GM23248 (cell line): ENCODE measurements at regions not wholly inside any gene's neighbourhood (a gene's known extent, or its start where the extent isn't known, plus 50 kb on each side); places are given as distances from the start of the nearest gene placed in this dataset.

Experiments
- DNase-seq: peaks from one replicate; pipeline ENCODE4 v3.0.0-alpha.2; 2015
- H2AFZ ChIP-seq: fragments of 200-600 bp; sonication (generic); 2 replicates; pipeline ENCODE4 v1.6.1; 2016; ENCODE audit warnings: antibody characterized with exemption
- H3F3A ChIP-seq: fragments of 200-600 bp; sonication (generic); 2 replicates; pipeline ENCODE4 v1.6.1; 2016; ENCODE audit warnings: mild to moderate bottlenecking, antibody characterized with exemption, mixed run types; ENCODE audit not compliant: insufficient read depth
- H3K27ac ChIP-seq: fragments of 200-600 bp; sonication (generic); 2 replicates; pipeline ENCODE4 v1.5.1; 2016; ENCODE audit warnings: mild to moderate bottlenecking
- H3K27me3 ChIP-seq: fragments of 200-600 bp; sonication (generic); replicated peaks from 2 replicates; pipeline ENCODE4 v1.6.1; 2016; ENCODE audit warnings: mild to moderate bottlenecking; ENCODE audit not compliant: insufficient read depth
- H3K36me3 ChIP-seq: fragments of 200-600 bp; sonication (generic); 2 replicates; pipeline ENCODE4 v1.6.1; 2016; ENCODE audit warnings: low read depth, mild to moderate bottlenecking
- H3K4me1 ChIP-seq: fragments of 200-600 bp; sonication (generic); 2 replicates; pipeline ENCODE4 v1.6.1; 2016; ENCODE audit warnings: mild to moderate bottlenecking; ENCODE audit not compliant: insufficient read depth
- H3K4me2 ChIP-seq: fragments of 200-600 bp; sonication (generic); one replicate; pipeline ENCODE4 v1.6.1; 2016; ENCODE audit warnings: mild to moderate bottlenecking; ENCODE audit not compliant: unreplicated experiment
- H3K4me3 ChIP-seq: fragments of 200-600 bp; sonication (generic); 2 replicates; pipeline ENCODE4 v1.5.1; 2016; ENCODE audit warnings: mild to moderate bottlenecking
- H3K79me2 ChIP-seq: fragments of 200-600 bp; sonication (generic); 2 replicates; pipeline ENCODE4 v1.6.1; 2016; ENCODE audit warnings: mild to moderate bottlenecking; ENCODE audit not compliant: insufficient read depth
- H3K9ac ChIP-seq: fragments of 200-600 bp; sonication (generic); 2 replicates; pipeline ENCODE4 v1.6.1; 2016; ENCODE audit warnings: mild to moderate bottlenecking
- H3K9me2 ChIP-seq: fragments of 200-600 bp; sonication (generic); 2 replicates; pipeline ENCODE4 v1.6.1; 2016; ENCODE audit warnings: mixed run types, mild to moderate bottlenecking, moderate library complexity; ENCODE audit not compliant: insufficient read depth
- H3K9me3 ChIP-seq: fragments of 200-600 bp; sonication (generic); one replicate; pipeline ENCODE4 v1.6.1; 2017; ENCODE audit warnings: low read depth
- H4K20me1 ChIP-seq: fragments of 200-600 bp; sonication (generic); 2 replicates; pipeline ENCODE4 v1.6.0; 2016; ENCODE audit not compliant: insufficient read depth
- EZH2 ChIP-seq: fragments of 200-600 bp; sonication (generic); IDR thresholded peaks from 2 replicates; pipeline ENCODE4 v1.6.1; 2018; ENCODE audit warnings: antibody characterized with exemption, mild to moderate bottlenecking; ENCODE audit not compliant: insufficient read depth, poor library complexity, severe bottlenecking
- EZH2phosphoT487 ChIP-seq: fragments of 200-600 bp; sonication (generic); IDR thresholded peaks from 2 replicates; pipeline ENCODE4 v1.6.1; 2018; ENCODE audit warnings: antibody characterized with exemption, moderate library complexity, mild to moderate bottlenecking, low read depth; ENCODE audit not compliant: insufficient read depth
- WGBS, 2 experiments: methylation state at CpG; one replicate each; pipeline ENCODE4 v1.1.6; 2015 to 2017; ENCODE audit warnings: low lambda C conversion rate in 2 of 2, low coverage in 1 of 2; ENCODE audit errors: missing lambda C conversion rate in 2 of 2; 5-methylcytosine and 5-hydroxymethylcytosine counted together
- in situ Hi-C: fragments of 300-500 bp; cut with MboI; formaldehyde crosslinking; loops from 2 replicates; pipeline ENCODE4 v1.15.0; 2020

GRCh38 chr13:57784633-57785032 is 153.1 kb downstream of the PCDH17 start:
- Histone ChIP-seq H3K9me3 (no peaks in the 10 kb centered on the region), H3K9ac (no peak overlapping the region), H3K4me2 (no peak overlapping the region), H3K9me2 (no peaks in the 10 kb centered on the region), H4K20me1 (no peaks in the 10 kb centered on the region), H3K27ac (no peak overlapping the region), H3K36me3 (no peaks in the 10 kb centered on the region), H3K79me2 (no peaks in the 10 kb centered on the region), H3K4me3 (no peak overlapping the region), H3K4me1 (no peaks in the 10 kb centered on the region), H3F3A (no peaks in the 10 kb centered on the region), H2AFZ (no peak overlapping the region), H3K27me3 (no peaks in the 10 kb centered on the region)
- no peak for DNase-seq
- in situ Hi-C loops: no loop called here
- TF ChIP-seq EZH2phosphoT487: no peak
- TF ChIP-seq EZH2: no peak
- WGBS, 2 experiments: 17 to 21% methylated on average over 3 of the region's 3 CpGs

- H3K4me2 ChIP-seq: no peak overlapping the region
- TF ChIP-seq EZH2 (no peak), EZH2phosphoT487 (no peak)
- no peak for DNase-seq
- no peaks in the 10 kb centered on the region for H3K4me1 ChIP-seq
- H4K20me1 ChIP-seq: no peaks in the 10 kb centered on the region
- no peaks in the 10 kb centered on the region for H3K27me3 ChIP-seq
- no peaks in the 10 kb centered on the region for H3K9me3 ChIP-seq
- in situ Hi-C loops: no loop called here
- no peak overlapping the region for H3K9ac ChIP-seq
- no peak overlapping the region for H2AFZ ChIP-seq
- H3K79me2 ChIP-seq: no peaks in the 10 kb centered on the region
- WGBS, 2 experiments: 55 to 57% methylated on average over 15 to 16 of the region's 16 CpGs
- no peaks in the 10 kb centered on the region for H3K36me3 ChIP-seq
- no peaks in the 10 kb centered on the region for H3F3A ChIP-seq
- no peak overlapping the region for H3K27ac ChIP-seq
- no peaks in the 10 kb centered on the region for H3K9me2 ChIP-seq
- no peak overlapping the region for H3K4me3 ChIP-seq
These were observed 155.7 kb downstream of the PCDH17 start for GRCh38 chr13:57787058-57787791.

- H3F3A ChIP-seq: no peaks in the 10 kb centered on the region
- H3K9me2 ChIP-seq: no peaks in the 10 kb centered on the region
- no peaks in the 10 kb centered on the region for H3K4me1 ChIP-seq
- H3K27ac ChIP-seq: no peak overlapping the region
- no peaks in the 10 kb centered on the region for H4K20me1 ChIP-seq
- H3K9me3 ChIP-seq: no peaks in the 10 kb centered on the region
- in situ Hi-C loops: no loop called here
- H3K27me3 ChIP-seq: no peaks in the 10 kb centered on the region
- TF ChIP-seq EZH2 (no peak), EZH2phosphoT487 (no peak)
- DNase-seq: no peak
- no peak overlapping the region for H3K9ac ChIP-seq
- H3K4me3 ChIP-seq: no peak overlapping the region
- no peaks in the 10 kb centered on the region for H3K36me3 ChIP-seq
- H3K79me2 ChIP-seq: no peaks in the 10 kb centered on the region
- WGBS, 2 experiments: 3 to 4% methylated on average over 3 of the region's 3 CpGs
- H3K4me2 ChIP-seq: no peak overlapping the region
- H2AFZ ChIP-seq: no peak overlapping the region
These were observed 168.1 kb downstream of the PCDH17 start for GRCh38 chr13:57799624-57800023.

DNA sequence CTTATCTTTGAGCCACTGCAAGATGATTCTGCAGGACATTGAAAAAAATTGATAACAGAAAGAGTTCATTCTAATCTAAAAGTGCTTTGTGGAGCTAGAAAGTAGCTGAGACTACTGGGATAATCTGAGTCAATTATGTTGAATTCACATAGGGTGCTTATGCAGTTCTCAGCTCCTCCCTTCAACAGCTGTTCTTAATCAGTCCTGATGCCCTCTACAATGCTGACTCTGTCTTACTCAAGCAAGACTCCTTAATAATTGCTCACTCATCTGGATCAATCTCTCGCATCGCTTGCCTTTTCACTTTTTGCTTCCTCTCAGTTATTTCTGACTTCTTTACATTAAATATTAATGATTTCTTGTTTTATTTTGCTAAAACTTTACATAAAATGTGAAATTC is 182.1 kb downstream of the PCDH17 start:
- Histone ChIP-seq H3K79me2 (no peaks in the 10 kb centered on the region), H3K27ac (no peak overlapping the region), H3K9me3 (peaks cover 3% of the 10 kb centered on the region), H3K4me1 (no peaks in the 10 kb centered on the region), H4K20me1 (no peaks in the 10 kb centered on the region), H3K4me2 (no peak overlapping the region), H3K4me3 (no peak overlapping the region), H2AFZ (no peak overlapping the region), H3F3A (no peaks in the 10 kb centered on the region), H3K27me3 (no peaks in the 10 kb centered on the region), H3K9ac (no peak overlapping the region), H3K36me3 (no peaks in the 10 kb centered on the region), H3K9me2 (0 out of 2 replicates have a peak, but pooled peaks cover 3% of the 10 kb centered on the region)
- WGBS, 2 experiments: 43 to 57% methylated on average over 2 of the region's 2 CpGs
- no peak for DNase-seq
- TF ChIP-seq EZH2 (no peak), EZH2phosphoT487 (no peak)
- in situ Hi-C loops: no loop called here
